Activated CD4-positive, CD25-positive, alpha-beta regulatory T cell treated with anti-CD3 and anti-CD28 coated beads, Interleukin-2, amount 50 U/mL, for 24 hours (primary cell): ENCODE measurements at regions not wholly inside any gene's neighbourhood (a gene's known extent, or its start where the extent isn't known, plus 50 kb on each side); places are given as distances from the start of the nearest gene placed in this dataset.

Experiments used
- ATAC-seq, 2 donors: fragments of 150-1000 bp; cut with Tn5 transposase; one replicate each; pipeline ENCODE4 v1.10.0; 2021; ENCODE audit warnings: mild to moderate bottlenecking in 1 of 2, moderate library complexity in 1 of 2

DNA sequence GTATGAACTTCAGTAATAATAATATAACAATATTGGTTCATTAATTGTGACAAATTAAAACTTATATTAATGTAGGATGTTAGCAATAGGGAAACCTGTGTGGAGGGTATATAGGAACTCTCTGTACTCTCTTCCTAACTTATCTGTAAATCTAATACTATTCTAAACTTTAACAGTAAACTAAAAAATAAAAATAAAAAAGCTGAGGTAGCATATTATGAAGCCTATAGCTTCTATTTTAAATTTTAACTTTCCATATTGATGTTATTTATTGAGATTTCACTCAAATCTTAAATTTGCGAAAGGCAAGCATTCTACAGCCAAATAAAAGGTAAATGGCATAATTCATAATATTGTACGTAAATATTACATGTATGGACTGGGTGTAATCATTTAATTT, 326.4 kb downstream of the MEI4 start:
- ATAC-seq: no peak

- no peak for ATAC-seq
Observed at GRCh38 chr6:77986380-77987034, 333.7 kb downstream of the MEI4 start.

DNA sequence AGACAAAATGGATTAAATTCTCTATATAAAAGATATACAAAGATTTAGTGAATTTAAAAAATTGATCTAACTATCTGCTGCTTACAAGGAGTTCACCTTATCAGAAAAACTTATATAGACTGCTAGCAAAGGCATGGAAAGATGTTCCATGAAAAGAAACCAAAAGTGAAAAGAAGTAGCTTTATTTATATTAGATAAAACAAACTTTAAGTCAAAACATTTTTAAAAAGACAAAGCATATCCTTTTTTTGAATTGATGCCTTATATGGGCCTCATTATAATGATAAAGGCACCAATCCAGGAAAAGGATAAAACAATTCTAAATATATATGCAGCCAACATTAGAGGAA, 334.2 kb downstream of the MEI4 start:
- ATAC-seq: no peak

GRCh38 chr6:78010130-78010529, 357.3 kb downstream of the MEI4 start:
- no peak for ATAC-seq

DNA sequence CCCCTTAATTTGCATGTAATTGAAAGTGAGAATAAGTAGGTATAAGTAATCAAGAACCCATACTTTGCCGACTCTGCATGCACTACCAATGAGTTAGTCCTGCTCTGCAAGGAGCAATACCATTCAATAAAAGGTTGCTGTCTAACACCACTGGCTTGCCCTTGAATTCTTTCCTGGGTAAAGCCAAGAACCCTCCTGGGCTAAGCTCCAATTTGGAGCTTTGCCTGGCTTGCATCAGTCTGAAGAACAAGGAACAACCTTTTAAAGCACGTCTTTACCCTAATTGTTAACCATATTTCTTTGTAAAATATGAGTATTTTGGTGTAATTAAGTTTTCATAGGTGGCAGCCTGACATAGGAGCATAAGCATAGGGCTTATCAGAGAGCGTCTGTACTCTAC, 367.7 kb downstream of the MEI4 start:
- ATAC-seq: no peak

- ATAC-seq: no peak
Observed at GRCh38 chr6:78025502-78025901, 372.7 kb downstream of the MEI4 start.

- ATAC-seq: no peak
Observed at GRCh38 chr6:78031228-78031627, 378.4 kb downstream of the MEI4 start.

DNA sequence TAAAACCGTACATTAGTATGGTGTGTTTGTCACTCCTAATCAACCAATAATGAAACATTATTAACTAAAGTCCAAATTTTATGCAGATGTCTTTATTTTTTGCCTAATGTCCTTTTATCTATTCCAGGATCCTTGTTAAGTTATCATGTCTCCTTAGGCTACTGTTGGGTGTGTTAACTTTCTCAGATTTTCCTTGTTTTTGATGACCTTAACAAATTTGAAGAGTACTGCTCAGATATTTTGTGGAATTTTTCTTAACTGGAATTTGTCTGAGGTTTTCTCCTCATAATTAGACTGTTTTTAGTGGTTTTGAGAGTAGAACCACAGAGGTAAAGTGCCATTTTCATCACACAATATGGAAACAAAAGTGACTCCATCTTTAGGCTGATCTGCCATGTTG, 406.3 kb downstream of the MEI4 start:
- no peak for ATAC-seq

- ATAC-seq: no peak
Observed at GRCh38 chr6:78062993-78063392, 410.2 kb downstream of the MEI4 start.

- ATAC-seq: no peak
Observed at GRCh38 chr6:78076371-78076770, 423.5 kb downstream of the MEI4 start.

- no peak for ATAC-seq
Observed at GRCh38 chr6:78089531-78089930, 436.7 kb downstream of the MEI4 start.

GRCh38 chr6:78093906-78094305, 441.1 kb downstream of the MEI4 start:
- no peak for ATAC-seq

GRCh38 chr6:78101387-78101786, 448.5 kb downstream of the MEI4 start:
- no peak for ATAC-seq

GRCh38 chr6:78110641-78111040, 457.8 kb downstream of the MEI4 start:
- ATAC-seq: no peak

DNA sequence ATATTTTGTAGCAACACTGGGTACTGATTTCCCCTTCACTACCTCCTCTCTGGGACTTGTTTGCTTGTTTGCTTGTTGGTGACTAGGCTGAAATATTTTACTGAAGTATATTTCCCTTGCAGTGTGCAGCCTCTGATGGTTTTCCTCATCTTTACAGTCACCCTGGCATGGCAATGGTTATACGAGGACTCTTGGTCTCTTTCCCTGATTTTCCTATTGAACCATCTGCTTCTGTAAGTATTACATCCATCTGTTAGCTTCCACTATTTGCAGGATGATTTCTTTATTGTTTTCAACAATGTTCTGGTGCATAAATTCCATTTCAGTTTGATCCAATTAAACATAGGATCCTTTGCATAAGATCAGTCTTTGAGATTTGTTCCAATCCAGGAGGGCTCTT, 465.1 kb downstream of the MEI4 start:
- no peak for ATAC-seq

GRCh38 chr6:78131521-78131920, 478.7 kb downstream of the MEI4 start:
- no peak for ATAC-seq

GRCh38 chr6:78132671-78133410, 480.0 kb downstream of the MEI4 start:
- no peak for ATAC-seq

DNA sequence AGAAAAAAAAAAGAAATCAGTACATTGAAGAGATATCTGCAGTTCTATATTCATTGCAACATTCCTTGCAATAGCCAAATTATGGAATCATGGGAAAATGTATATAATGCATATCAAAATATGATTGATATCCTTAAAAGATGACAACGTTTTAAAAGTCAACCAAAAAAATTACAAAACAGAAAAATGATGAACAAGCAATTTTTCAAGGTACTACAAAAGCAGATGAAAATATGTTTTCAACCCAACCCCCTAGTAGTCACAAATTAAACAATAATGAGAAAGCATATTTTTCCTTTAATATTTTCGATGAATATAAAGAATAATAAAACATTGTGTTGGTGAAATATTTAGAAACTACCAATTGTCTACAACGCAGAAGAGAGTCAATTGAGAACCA, 497.6 kb downstream of the MEI4 start:
- ATAC-seq: no peak

DNA sequence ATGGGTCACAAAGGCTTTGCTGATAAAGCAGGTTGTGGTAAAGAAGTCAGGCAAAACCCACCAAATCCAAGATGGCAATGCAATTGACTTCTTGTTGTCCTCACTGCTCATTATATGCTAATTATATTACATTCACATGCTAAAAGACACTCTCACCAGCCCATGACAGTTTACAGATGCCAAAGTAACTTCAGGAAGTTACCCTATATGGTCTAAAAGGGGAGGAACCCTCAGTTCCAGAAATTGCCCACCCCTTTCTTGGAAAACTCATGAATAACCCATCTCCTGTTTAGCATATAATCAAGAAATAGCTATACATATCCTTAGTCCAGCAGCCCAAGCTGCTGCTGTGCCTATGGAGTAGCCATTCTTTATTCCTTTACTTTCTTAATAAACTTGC, 501.1 kb downstream of the MEI4 start:
- no peak for ATAC-seq

DNA sequence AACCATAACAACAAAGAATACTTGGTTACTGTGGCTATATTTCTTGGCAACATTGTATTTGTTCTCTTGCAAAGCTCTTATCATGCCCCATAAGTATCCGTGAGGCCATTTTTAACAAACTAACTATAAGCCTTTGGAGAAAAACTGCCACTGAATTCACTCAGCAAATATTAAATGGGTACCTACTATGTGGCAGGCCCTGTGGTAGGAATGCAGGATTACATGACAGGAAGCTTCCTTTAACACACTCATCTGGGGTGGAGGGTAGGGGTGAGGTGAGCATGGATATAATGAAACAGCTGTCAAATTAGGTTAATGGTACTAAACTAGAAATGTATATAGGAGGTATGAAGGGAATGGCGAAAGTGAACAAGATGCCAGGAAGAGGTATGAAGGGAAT, 504.8 kb downstream of the MEI4 start:
- ATAC-seq: no peak

DNA sequence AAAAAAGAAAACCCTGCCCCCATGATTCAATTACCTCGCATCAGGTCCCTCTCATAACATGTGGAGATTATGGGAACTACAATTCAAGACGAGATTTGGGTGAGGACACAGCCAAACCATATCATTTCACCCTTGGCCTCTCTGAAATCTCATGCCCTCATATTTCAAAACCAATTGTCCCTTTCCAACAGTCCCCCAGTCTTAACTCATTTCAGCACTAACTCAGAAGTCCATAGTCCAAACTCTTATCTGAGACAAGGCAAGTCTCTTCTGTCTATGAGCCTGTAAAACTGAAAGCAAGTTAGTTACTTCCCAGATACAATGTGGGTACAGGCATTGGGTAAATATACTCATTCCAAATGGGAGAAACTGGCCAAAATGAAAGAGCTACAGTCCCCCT, 536.1 kb downstream of the MEI4 start:
- ATAC-seq: no peak

- ATAC-seq: no peak
Observed at GRCh38 chr6:78192057-78192456, 539.2 kb downstream of the MEI4 start.

- ATAC-seq: no peak
Observed at GRCh38 chr6:78199044-78199443, 546.2 kb downstream of the MEI4 start.

DNA sequence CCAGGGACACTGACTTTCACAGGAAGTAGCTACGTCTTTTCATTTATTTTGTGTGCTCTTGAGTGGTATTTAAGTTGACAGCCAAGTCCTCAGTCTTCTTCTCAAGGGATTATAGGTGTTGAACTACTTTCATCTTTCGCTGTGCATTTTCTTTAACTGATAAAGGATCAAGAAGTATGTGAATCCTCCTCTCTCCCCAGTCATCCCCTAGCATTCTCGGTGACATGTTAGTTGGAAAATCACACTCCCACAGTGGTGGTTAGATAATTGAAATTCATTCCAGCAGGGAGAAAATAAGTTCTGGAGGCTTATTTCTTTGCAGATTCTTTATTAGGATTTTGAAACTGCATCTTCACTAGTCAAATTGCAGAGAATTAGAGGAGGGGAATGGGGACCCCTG, 569.4 kb downstream of the MEI4 start:
- ATAC-seq: no peak

DNA sequence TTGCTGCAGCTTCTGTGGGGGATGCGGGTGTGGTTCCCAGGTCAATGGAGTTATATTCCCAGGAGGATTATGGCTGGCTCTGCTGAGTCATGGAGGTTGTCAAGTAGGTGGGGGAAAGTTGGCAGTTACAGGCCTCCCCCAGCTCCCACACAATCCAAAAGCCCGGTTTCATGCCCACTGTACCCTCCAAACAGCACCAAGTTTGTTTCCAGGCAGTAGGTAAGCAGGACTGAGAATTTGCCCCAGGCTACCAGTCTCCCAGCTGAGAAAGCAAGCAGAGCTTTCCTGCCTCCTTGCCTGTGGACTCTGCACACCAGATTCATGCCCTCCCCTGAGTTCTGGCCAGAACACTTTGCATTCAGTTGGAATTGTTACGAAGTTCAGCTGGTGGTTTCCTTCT, 578.2 kb downstream of the MEI4 start:
- no peak for ATAC-seq
